MG63 (cell line): ENCODE measurements at regions not wholly inside any gene's neighbourhood (a gene's known extent, or its start where the extent isn't known, plus 50 kb on each side); places are given as distances from the start of the nearest gene placed in this dataset.

Experiments used
- DNase-seq: peaks from one replicate; pipeline ENCODE4 v3.0.0-alpha.2; 2020
- H3K27me3 ChIP-seq: fragments of 250-450 bp; sonication (Bioruptor Pico); 2 replicates; pipeline ENCODE4 v1.5.1; 2020; ENCODE audit warnings: mild to moderate bottlenecking, moderate library complexity
- H3K36me3 ChIP-seq: fragments of 250-450 bp; sonication (Bioruptor Pico); 2 replicates; pipeline ENCODE4 v1.5.1; 2020; ENCODE audit warnings: mild to moderate bottlenecking, moderate library complexity
- H3K4me3 ChIP-seq: fragments of 250-450 bp; sonication (Bioruptor Pico); 2 replicates; pipeline ENCODE4 v1.5.1; 2020; ENCODE audit warnings: mild to moderate bottlenecking, moderate library complexity
- H3K9me3 ChIP-seq: fragments of 250-450 bp; sonication (Bioruptor Pico); 2 replicates; pipeline ENCODE4 v1.5.1; 2020; ENCODE audit warnings: mild to moderate bottlenecking, moderate library complexity

GRCh38 chr12:89891933-89892332 lies 183.3 kb upstream of the ATP2B1 start:
- no peaks in the 10 kb centered on the region for H3K9me3 ChIP-seq
- no peaks in the 10 kb centered on the region for H3K36me3 ChIP-seq
- DNase-seq = no peak
- no peak overlapping the region for H3K4me3 ChIP-seq
- H3K27me3 ChIP-seq = no peaks in the 10 kb centered on the region

GRCh38 chr12:89890161-89890560 lies 181.5 kb upstream of the ATP2B1 start:
- no peak for DNase-seq
- H3K4me3 ChIP-seq = no peak overlapping the region

GRCh38 chr12:89889062-89889461 lies 180.4 kb upstream of the ATP2B1 start:
- DNase-seq = no peak

More at GRCh38 chr12:89890161-89890560, 181.5 kb upstream of the ATP2B1 start:
- H3K36me3 ChIP-seq = no peaks in the 10 kb centered on the region
- no peaks in the 10 kb centered on the region for H3K9me3 ChIP-seq
- H3K27me3 ChIP-seq = no peaks in the 10 kb centered on the region

GRCh38 chr12:89884952-89885351 lies 176.3 kb upstream of the ATP2B1 start:
- Histone ChIP-seq H3K36me3 (no peaks in the 10 kb centered on the region), H3K4me3 (no peak overlapping the region), H3K27me3 (no peaks in the 10 kb centered on the region), H3K9me3 (no peaks in the 10 kb centered on the region)
- DNase-seq = no peak

More at GRCh38 chr12:89889062-89889461, 180.4 kb upstream of the ATP2B1 start:
- Histone ChIP-seq H3K27me3 (no peaks in the 10 kb centered on the region), H3K4me3 (no peak overlapping the region), H3K9me3 (no peaks in the 10 kb centered on the region), H3K36me3 (no peaks in the 10 kb centered on the region)

GRCh38 chr12:89884416-89884898 lies 175.8 kb upstream of the ATP2B1 start:
- H3K36me3 ChIP-seq = no peaks in the 10 kb centered on the region
- H3K27me3 ChIP-seq = no peaks in the 10 kb centered on the region
- no peak overlapping the region for H3K4me3 ChIP-seq
- DNase-seq = no peak
- H3K9me3 ChIP-seq = no peaks in the 10 kb centered on the region

GRCh38 chr12:89883630-89884389 lies 175.2 kb upstream of the ATP2B1 start:
- Histone ChIP-seq H3K9me3 (no peaks in the 10 kb centered on the region), H3K36me3 (no peaks in the 10 kb centered on the region), H3K27me3 (no peaks in the 10 kb centered on the region), H3K4me3 (no peak overlapping the region)
- peak; percentile 65 for DNase-seq

GRCh38 chr12:89882792-89883191 lies 174.2 kb upstream of the ATP2B1 start:
- no peaks in the 10 kb centered on the region for H3K36me3 ChIP-seq
- no peaks in the 10 kb centered on the region for H3K9me3 ChIP-seq
- H3K4me3 ChIP-seq = no peak overlapping the region
- H3K27me3 ChIP-seq = no peaks in the 10 kb centered on the region
- DNase-seq = no peak

GRCh38 chr12:89882050-89882449 lies 173.4 kb upstream of the ATP2B1 start:
- H3K27me3 ChIP-seq = no peaks in the 10 kb centered on the region
- H3K36me3 ChIP-seq = no peaks in the 10 kb centered on the region
- H3K9me3 ChIP-seq = no peaks in the 10 kb centered on the region
- DNase-seq = no peak
- no peak overlapping the region for H3K4me3 ChIP-seq

GRCh38 chr12:89880690-89881350 lies 172.2 kb upstream of the ATP2B1 start:
- Histone ChIP-seq H3K27me3 (no peaks in the 10 kb centered on the region), H3K4me3 (no peak overlapping the region), H3K36me3 (no peaks in the 10 kb centered on the region; the same call in 1 of the 2 replicates), H3K9me3 (no peaks in the 10 kb centered on the region; the same call in 1 of the 2 replicates)
- no peak for DNase-seq

GRCh38 chr12:89879766-89880165 lies 171.1 kb upstream of the ATP2B1 start:
- no peaks in the 10 kb centered on the region; the same call in 1 of the 2 replicates for H3K9me3 ChIP-seq
- H3K36me3 ChIP-seq = no peaks in the 10 kb centered on the region; the same call in 1 of the 2 replicates
- H3K27me3 ChIP-seq = no peaks in the 10 kb centered on the region
- no peak overlapping the region for H3K4me3 ChIP-seq
- no peak for DNase-seq

- H3K4me3 ChIP-seq = no peak overlapping the region
- DNase-seq = no peak
- H3K27me3 ChIP-seq = no peaks in the 10 kb centered on the region
- H3K9me3 ChIP-seq = no peaks in the 10 kb centered on the region; the same call in 1 of the 2 replicates
- H3K36me3 ChIP-seq = no peaks in the 10 kb centered on the region; the same call in 1 of the 2 replicates
Observed at GRCh38 chr12:89878950-89879349, 170.3 kb upstream of the ATP2B1 start.

- DNase-seq = no peak
- no peaks in the 10 kb centered on the region for H3K27me3 ChIP-seq
- no peaks in the 10 kb centered on the region; the same call in 1 of the 2 replicates for H3K36me3 ChIP-seq
- H3K4me3 ChIP-seq = no peak overlapping the region
- no peaks in the 10 kb centered on the region; the same call in 1 of the 2 replicates for H3K9me3 ChIP-seq
Observed at GRCh38 chr12:89878327-89878726, 169.7 kb upstream of the ATP2B1 start.

- H3K36me3 ChIP-seq = no peaks in the 10 kb centered on the region; the same call in 1 of the 2 replicates
- H3K9me3 ChIP-seq = no peaks in the 10 kb centered on the region; the same call in 1 of the 2 replicates
- H3K4me3 ChIP-seq = no peak overlapping the region
- no peaks in the 10 kb centered on the region for H3K27me3 ChIP-seq
- no peak for DNase-seq
Observed at GRCh38 chr12:89877671-89878070, 169.0 kb upstream of the ATP2B1 start.

- Histone ChIP-seq H3K27me3 (no peaks in the 10 kb centered on the region), H3K36me3 (no peaks in the 10 kb centered on the region; the same call in 1 of the 2 replicates), H3K4me3 (no peak overlapping the region), H3K9me3 (no peaks in the 10 kb centered on the region; the same call in 1 of the 2 replicates)
- DNase-seq = no peak
Observed at GRCh38 chr12:89877136-89877535, 168.5 kb upstream of the ATP2B1 start.

GRCh38 chr12:89875809-89876208 lies 167.2 kb upstream of the ATP2B1 start:
- DNase-seq = no peak
- Histone ChIP-seq H3K36me3 (no peaks in the 10 kb centered on the region; the same call in 1 of the 2 replicates), H3K27me3 (no peaks in the 10 kb centered on the region), H3K4me3 (no peak overlapping the region), H3K9me3 (no peaks in the 10 kb centered on the region; the same call in 1 of the 2 replicates)

GRCh38 chr12:89875225-89875624 lies 166.6 kb upstream of the ATP2B1 start:
- Histone ChIP-seq H3K9me3 (no peaks in the 10 kb centered on the region; the same call in 1 of the 2 replicates), H3K4me3 (no peak overlapping the region), H3K27me3 (no peaks in the 10 kb centered on the region), H3K36me3 (no peaks in the 10 kb centered on the region; the same call in 1 of the 2 replicates)
- DNase-seq = no peak

GRCh38 chr12:89874146-89874545 lies 165.5 kb upstream of the ATP2B1 start:
- Histone ChIP-seq H3K36me3 (no peaks in the 10 kb centered on the region; the same call in 1 of the 2 replicates), H3K9me3 (no peaks in the 10 kb centered on the region; the same call in 1 of the 2 replicates), H3K27me3 (no peaks in the 10 kb centered on the region), H3K4me3 (no peak overlapping the region)
- DNase-seq = no peak
